22Rv1 (cell line): ENCODE measurements at regions not wholly inside any gene's neighbourhood (a gene's known extent, or its start where the extent isn't known, plus 50 kb on each side); places are given as distances from the start of the nearest gene placed in this dataset.

Experiments used
- CTCF ChIP-seq: fragments of 450-650 bp; IDR thresholded peaks from 2 replicates; pipeline ENCODE4 v1.5.1; 2017; ENCODE audit warnings: mild to moderate bottlenecking
- ZFX ChIP-seq: fragments of 450-650 bp; IDR thresholded peaks from 2 replicates; pipeline ENCODE4 v1.6.1; 2017; ENCODE audit warnings: antibody characterized with exemption, borderline replicate concordance

GRCh38 chr9:24462951-24463350 is 82.7 kb downstream of the IZUMO3 start:
- TF ChIP-seq CTCF (no peak), ZFX (no peak)
